Cardiac septum (tissue), 1 donor: ENCODE measurements at regions not wholly inside any gene's neighbourhood (a gene's known extent, or its start where the extent isn't known, plus 50 kb on each side); places are given as distances from the start of the nearest gene placed in this dataset.

ENCODE experiments used
- DNase-seq: peaks from one replicate; pipeline ENCODE4 v3.0.0-alpha.2; 2020; ENCODE audit warnings: low spot score
- intact Hi-C: fragments of 100-400 bp; cut with DNase I; formaldehyde crosslinking; loops from one replicate; pipeline ENCODE4 v1.14.0; 2022
- donor health status: DM: no; HTN: no; CAD: no.

- intact Hi-C loops, result no loop called here
- no peak for DNase-seq
Observed at GRCh38 chr4:54607067-54607466, 50.7 kb upstream of the KIT start.

- no peak for DNase-seq
- intact Hi-C loops, result no loop called here
Observed at GRCh38 chr4:54607521-54607920, 50.2 kb upstream of the KIT start.
